Endometrial microvascular endothelial cells (primary cell): ENCODE measurements at regions not wholly inside any gene's neighbourhood (a gene's known extent, or its start where the extent isn't known, plus 50 kb on each side); places are given as distances from the start of the nearest gene placed in this dataset.
"Not testable (repeated sequence)": the region's sequence is repeated elsewhere in the genome, so short reads cannot be mapped to it uniquely, and the experiment has no call there.

ENCODE experiments used
- in situ Hi-C: cut with HindIII; loops from 2 replicates; pipeline ENCODE4 v1.10.0; 2017; ENCODE audit warnings: low sequenced_read_pairs, low pct_unique_long_range_greater_than_20kb; ENCODE audit errors: inconsistent ontology term

DNA sequence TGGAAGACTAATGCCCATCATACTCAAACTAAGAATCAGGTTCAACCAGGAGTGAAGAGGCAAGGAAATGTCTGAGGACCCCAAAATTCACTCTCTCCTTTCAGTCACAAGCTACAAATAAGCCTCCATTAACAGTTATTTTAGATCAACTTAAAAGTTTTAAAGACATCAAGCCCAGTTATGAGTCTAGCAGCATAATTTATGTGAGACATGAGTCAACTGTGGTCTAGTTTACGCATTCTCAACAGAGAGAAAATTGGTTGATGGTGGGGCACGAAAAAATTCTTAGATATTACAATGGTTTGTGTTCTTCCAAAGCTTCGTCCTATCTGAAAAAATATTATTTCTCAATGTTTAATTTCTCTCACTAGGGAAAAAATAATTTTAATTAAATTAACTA, 204.9 kb upstream of the NT5E start:
- in situ Hi-C loops = no loop called here

DNA sequence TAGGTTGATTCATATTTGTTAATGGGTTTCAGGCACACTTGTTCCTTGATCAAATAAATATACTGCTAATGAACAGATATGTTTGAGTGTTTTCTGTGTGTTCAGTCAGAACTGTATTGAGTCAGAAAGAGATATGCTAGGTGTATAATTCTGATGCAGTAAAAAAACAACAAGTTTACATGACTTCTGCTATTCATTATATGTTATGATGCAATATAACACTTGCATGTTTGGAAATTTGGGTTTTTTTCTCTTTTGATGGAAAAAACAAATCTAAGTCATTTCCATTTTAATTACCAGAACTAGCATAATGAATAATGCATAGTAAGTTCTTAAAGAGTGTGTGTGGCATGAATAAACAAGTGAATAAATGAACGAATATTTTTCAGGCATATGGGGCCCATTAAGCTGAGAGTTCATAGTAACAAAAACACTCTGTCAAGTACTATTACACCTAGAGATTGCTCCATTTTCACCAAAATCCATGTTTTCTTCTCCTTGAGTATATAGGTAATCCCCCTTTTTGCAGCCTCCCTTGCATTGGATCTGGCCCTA, 208.3 kb upstream of the NT5E start:
- in situ Hi-C loops = no loop called here

DNA sequence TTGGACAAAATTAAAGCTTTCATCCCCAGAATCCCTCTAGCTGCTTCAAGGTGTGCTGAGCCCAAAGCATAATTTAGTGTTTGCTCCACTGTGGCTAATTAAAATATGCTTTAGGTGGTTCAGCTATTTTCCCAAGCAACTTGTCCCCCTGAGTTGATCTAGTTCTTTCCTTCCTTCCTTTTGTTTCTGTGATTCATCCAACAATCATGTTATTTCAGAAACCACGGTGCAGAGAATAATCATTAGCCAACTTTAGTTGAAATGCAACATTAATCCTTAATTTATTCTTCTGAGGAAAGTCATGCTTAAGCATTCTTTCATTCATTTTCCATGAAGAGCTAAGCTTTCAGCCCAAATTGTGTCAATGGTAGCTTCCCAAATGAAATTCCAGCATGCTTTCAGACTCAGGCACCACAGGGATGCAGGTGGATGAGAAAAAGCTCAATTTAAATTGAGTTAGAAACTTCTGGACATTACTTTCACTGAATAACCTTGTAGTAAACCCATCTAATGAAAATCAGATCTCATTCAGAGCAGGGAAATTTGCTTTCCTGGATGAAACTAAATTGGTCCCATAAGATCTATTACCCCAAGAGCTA, 209.0 kb upstream of the NT5E start:
- in situ Hi-C loops = no loop called here

DNA sequence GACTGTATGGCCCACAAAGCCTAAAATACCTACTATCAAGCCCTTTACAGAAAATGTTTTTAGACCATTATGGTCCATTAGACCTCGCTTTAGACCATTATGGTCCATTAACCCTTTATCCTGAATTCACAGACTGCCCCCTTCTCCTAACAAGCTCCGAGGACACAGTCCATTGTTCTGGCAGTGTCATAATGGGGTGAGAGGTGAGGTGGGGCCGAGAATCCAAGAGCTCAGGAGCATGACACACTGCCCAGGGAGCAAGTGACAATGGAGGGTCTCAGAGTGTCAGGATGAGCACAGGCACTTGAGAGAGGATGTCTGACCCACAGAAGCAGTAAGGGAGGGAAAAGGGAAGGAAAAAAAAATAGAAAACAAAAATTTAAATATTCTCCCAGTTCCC, 212.4 kb upstream of the NT5E start:
- in situ Hi-C loops = no loop called here

DNA sequence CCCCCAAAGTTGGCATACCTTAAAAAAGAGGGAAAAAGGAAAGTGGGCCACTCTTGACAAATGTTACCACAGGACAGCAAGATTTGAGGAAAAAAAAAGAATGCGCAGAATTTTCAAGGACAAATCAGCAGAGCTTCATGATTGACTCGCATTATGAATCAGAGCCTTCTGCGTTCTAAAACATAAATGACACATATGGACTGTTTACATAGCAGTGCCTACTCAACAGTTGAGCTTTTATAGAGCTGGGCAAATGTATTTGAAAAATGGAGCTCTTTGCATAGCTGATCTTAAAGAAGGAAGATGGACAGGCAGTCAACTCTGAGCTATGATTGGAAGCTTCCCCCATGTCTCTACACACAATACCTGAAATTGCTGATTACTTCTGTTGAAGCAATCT, 213.2 kb upstream of the NT5E start:
- in situ Hi-C loops = no loop called here

DNA sequence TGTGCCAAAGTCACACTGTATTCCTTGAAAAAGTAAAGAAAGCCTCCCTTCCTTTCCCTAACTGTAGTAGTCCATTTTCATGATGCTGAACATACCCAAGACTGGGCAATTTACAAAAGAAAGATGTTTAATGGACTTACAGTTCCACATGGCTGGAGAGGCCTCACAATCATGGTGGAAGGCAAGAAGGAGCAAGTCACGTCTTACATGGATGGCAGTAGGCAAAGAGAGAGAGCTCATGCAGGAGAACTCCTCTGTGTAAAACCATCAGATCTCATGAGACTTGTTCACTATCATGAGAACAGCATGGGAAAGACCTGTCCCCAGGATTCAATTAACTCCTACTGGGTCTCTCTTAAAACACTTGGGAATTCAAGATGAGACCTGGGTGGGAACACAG, 222.5 kb upstream of the NT5E start:
- in situ Hi-C loops = not testable (repeated sequence)

DNA sequence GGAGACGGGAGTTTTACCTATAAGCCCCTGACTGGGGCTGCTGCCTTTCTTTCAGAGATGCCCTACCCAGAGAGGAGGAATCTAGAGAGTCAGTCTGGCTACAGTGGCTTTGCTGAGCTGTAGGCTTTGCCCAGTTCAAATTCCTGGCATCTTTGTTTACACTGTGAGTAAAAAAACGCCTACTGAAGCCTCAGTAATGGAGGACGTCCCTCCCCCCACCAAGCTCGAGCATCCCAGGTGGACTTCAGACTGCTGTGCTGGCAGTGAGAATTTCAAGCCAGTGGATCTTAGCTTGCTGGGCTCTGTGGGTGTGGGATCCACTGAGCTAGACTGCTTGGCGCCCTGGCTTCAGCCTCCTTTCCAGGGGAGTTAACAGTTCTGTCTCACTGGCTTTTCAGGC, 237.1 kb upstream of the NT5E start:
- in situ Hi-C loops = not testable (repeated sequence)

DNA sequence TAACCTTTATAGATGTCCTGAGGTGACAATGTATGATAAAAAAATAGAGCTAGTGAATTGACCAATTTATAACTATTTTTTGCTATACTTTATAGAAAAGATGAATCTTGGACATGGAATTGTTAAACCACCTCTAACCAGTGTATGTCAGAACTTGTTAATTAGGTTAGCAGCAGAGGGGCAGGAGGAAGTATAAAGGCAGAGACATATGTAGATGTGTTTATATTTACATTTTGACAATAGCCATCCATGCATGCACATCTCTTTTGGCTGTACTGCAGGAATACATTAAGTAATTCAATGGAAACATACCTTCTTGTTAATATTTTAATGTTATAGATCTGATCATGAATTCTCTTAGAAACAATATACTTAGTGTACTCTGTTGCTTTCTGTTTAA, 254.6 kb upstream of the NT5E start:
- in situ Hi-C loops = no loop called here

DNA sequence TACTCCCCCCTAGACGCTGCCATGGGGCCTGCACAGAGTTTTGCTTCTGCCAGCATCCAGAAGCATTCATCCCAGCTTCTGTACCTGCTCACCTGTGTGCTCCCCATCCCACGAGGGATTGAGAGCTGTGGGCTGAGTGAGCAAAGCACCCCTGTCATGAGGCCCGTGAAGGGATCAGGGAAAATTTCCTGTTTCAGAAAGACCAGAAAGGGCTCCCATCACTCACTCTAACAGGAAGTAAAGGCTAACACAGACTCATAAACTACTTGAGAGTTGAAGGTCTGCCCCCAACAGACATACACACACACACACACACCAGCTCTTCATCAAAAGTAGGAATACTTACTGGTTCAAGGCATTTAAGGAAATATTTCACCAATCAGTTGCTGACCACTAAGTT, 256.5 kb upstream of the NT5E start:
- in situ Hi-C loops = no loop called here

DNA sequence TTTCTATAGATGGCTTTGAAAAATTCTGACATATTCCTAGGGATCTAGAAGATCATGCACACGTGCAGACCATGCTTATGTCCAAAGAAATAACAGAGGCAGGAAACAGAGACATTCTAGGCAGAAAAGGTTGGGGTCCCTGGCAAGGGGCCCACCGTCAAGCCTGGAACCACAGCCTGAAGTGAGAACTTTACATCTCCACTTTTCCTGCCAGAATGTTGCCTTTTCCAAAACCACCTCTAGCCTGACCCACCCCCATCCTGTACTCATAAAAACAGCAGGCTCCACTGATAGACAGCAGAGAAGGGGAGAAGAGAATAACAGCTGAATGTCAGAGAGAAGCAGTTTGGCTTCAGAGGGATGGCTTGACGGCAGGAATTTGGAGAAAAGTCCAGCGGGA, 257.3 kb upstream of the NT5E start:
- in situ Hi-C loops = no loop called here

DNA sequence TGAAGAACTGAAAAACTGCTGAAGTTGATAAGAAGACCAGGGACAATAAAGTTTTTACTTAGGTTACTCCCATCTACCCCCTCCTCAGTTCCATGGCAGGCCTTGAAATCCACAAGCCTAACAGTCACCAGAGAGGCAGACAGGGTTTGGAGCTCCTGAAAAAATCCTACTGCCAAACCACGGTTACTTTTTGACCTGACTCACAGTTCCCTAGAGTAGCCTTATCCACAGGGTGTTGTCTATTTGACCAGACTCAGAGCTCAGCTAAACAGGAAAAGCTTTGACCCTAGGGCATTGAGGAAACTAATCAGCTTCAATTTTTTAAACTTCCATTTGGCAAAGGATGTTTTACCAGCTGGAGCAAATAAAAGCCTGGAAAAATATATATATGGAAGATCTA, 257.7 kb upstream of the NT5E start:
- in situ Hi-C loops = no loop called here

DNA sequence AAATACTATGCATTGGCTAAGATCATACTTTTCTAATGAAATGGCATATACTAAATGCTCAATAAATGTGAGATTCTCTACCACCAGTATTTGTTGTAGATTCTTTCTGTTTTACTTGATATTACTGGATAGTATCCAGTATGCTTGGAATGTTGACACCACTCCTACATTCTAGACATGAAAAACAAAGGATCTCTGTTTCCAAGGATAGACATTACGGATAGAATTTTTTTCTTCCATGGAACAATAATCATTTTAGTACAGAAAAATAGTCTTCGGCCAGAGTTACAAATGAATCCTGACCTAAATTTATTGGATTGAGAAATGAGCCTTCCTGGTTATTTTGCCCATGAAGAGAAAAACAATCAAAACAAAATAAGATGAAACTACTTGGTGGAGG, 258.2 kb upstream of the NT5E start:
- in situ Hi-C loops = no loop called here

DNA sequence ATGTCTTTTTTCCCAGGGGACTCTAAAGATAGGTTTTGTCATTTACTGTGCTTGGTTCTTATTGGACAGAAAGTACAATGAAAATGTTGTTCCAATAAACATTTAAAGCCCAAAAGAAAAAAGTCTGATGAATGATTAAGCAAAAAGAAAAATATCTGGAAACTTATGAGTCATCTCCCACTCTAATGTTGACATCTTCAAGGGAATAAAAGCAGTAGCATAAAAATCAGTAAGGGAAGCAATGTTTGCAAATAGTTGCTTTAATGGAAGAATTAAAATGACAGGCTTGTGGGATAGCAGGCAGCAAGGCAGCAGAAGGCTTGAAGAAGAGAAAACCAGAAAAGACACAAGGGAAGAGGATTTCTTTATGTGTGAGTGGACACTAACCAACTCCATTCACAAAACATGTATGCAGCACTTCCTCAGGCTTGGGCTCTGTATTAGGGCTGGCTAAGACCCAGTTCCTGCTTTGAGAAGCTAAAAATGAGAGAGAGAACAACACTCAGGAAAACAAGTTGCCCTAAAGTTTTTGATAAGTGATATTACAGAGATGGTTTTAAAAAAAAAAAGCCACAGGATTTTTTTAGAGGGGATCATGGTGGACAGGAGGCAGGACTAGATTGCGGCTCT, 263.2 kb upstream of the NT5E start:
- in situ Hi-C loops = no loop called here

DNA sequence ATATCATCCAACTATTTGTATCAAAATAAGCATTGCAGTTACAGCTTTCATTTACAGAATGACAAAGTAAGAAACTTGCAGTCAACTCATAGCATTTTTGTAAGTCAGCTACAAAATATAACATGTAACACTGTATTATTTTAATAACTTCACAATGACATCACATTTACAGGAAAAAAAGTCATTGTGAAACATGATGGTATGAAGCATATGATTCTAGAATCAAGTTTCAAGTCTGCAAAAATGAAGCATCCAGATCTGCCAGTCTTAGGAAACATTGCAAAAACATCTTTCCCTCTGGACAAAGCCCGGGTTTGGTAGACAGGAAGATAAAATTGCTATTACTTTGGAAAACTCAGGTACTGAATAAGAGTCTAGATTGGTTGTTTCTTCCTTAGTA, 263.9 kb upstream of the NT5E start:
- in situ Hi-C loops = no loop called here

DNA sequence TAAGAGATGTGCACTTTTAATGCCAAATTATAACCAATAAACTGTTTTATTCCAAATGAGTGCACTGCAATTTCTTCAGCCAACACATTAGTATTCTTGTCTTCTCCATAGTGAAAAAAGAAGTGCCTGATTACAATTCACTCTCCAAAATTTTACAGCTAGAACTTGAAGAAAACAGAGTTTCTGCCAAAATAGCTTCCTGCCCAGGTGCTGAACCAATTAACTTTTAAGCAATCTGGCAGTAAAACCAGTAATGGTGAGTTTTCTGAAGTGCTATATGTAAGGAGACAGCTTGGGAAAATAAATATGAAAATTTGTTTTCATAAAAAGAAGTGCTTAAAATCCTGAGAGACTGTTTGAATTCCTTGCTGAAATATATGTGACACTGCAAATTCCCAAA, 266.0 kb upstream of the NT5E start:
- in situ Hi-C loops = no loop called here

DNA sequence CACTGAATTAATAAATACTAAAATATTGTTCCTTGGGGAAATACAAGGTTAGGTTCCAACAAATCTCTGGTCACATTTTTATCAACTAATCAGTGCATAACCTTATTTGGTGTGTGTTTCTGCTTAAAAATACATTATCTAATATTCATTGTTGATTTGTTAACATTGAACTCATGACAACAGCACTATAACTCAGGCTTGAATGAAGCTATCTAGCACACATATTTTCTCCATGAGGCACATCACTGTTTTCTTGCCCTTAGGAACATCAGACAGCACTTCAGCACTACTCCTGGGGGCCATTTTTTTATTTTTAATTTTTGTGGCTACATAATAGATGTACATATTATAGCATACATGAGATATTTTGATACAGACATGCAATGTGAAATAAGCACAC, 277.2 kb upstream of the NT5E start:
- in situ Hi-C loops = no loop called here

DNA sequence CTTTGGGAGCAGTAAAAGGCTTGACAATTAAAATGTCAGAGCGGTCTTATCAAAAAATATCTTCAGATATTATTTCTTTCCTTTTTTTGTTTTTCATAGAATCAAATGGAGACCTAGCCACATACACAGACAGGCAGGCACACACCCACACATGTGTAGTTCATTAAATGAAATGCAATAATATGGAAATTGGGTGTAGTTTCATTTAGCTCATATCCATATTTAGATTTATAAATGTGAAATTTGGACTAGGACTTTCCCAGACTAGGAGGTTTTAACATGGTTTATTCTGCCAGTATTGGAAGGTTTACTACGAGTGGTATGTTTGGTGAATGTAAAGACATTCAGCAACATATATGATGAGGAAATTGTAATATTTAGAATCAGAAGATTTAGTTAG, 277.7 kb upstream of the NT5E start:
- in situ Hi-C loops = no loop called here

DNA sequence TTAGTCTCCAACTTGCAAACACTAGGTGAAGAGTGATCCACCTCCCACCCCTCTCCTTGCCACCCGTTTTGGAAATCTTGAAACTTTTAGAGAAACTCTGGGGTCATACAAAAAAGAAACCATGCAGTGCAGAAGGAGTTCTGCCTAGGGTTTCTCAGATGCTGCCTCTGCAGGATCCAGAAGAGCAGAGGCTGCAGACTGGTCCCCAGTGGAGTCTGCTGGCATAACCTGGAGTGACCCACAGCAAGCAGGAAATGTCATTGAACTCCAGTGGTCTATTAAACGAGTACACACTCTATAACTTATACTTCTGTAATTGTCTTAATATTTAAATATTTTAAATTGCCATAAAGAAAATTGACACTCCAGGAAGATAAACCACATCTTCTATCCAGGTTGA, 280.7 kb upstream of the NT5E start:
- in situ Hi-C loops = no loop called here

DNA sequence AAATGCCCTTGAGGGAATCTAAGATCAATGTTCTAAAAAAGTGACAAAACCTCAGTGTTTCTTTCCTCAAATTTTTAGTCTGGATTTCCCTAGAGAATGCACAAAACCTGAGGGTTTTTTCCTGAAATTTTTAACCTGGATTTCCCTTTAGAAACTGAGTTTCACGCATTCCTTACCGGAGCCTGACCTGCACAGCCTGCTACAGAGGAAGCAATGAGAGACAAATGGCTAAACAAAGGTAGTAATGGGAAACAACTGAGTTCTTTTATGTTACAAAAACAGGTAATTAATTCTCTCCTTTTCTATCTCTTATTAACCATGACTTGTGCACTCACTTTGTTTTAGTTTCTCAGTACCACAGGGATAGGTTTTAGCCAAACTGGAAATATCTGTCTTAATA, 281.7 kb upstream of the NT5E start:
- in situ Hi-C loops = no loop called here

DNA sequence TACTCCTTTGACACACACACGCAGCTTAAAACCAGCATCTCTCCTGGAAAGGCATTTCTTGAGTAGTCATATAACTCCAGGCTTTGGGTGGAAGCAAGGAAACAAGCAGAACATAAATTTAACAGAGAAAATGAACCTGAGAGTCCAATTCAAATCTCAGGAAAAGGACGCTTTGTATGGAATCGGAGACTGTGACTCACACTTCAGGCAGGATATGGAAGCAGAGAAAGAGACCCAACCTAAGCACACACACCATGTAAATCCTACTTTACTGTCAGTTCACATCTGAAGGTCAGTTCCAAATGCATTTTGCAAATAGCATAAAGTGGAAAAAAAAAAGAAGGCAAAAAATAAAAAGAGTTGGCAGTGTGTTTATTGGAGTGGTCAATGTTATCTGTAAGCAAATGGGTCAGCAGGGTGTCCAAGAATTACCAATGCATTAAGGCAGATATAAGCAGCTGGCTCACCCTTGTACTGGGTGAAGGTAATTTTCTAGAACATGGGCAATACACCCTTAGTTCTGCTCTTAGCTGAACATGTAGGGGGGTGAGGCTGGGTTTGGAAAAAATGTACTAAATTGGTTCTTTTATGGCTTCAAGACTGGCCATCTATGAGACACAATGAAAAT, 283.7 kb upstream of the NT5E start:
- in situ Hi-C loops = no loop called here
